ENCODE measurements at regions not wholly inside any gene's neighbourhood (a gene's known extent, or its start where the extent isn't known, plus 50 kb on each side); places are given as distances from the start of the nearest gene placed in this dataset.
A peak's percentile ranks its signal among the peaks of the same experiment; 100 is the strongest.
"Not testable (repeated sequence)": the region's sequence is repeated elsewhere in the genome, so short reads cannot be mapped to it uniquely, and the experiment has no call there.

- DNase-seq = peak in 1 of 2 donors; percentile 5
Measured at GRCh38 chr1:98119796-98120195, 199.0 kb upstream of the DPYD start.

GRCh38 chr1:98113811-98114210, 193.0 kb upstream of the DPYD start:
- DNase-seq = no peak

GRCh38 chr1:98112626-98113025, 191.8 kb upstream of the DPYD start:
- no peak for DNase-seq

- DNase-seq = no peak
Measured at GRCh38 chr1:98110674-98111073, 189.8 kb upstream of the DPYD start.

- not testable (repeated sequence) for DNase-seq
Measured at GRCh38 chr1:98108378-98108777, 187.5 kb upstream of the DPYD start.

GRCh38 chr1:98107256-98107655, 186.4 kb upstream of the DPYD start:
- no peak for DNase-seq

GRCh38 chr1:98104289-98104688, 183.5 kb upstream of the DPYD start:
- DNase-seq = peak; percentile 34 to 62

GRCh38 chr1:98103617-98104285, 182.9 kb upstream of the DPYD start:
- no peak for DNase-seq

- no peak for DNase-seq
Measured at GRCh38 chr1:98102345-98103030, 181.7 kb upstream of the DPYD start.

- DNase-seq = no peak
Measured at GRCh38 chr1:98101364-98101763, 180.5 kb upstream of the DPYD start.

GRCh38 chr1:98099501-98099900, 178.7 kb upstream of the DPYD start:
- DNase-seq = no peak

GRCh38 chr1:98098473-98098872, 177.6 kb upstream of the DPYD start:
- no peak for DNase-seq

- no peak for DNase-seq
Measured at GRCh38 chr1:98090351-98090750, 169.5 kb upstream of the DPYD start.

GRCh38 chr1:98088381-98088780, 167.5 kb upstream of the DPYD start:
- DNase-seq = no peak

- DNase-seq = no peak
Measured at GRCh38 chr1:98086796-98087441, 166.1 kb upstream of the DPYD start.

- DNase-seq = no peak
Measured at GRCh38 chr1:98086156-98086555, 165.3 kb upstream of the DPYD start.

- no peak for DNase-seq
Measured at GRCh38 chr1:98084188-98084587, 163.4 kb upstream of the DPYD start.

GRCh38 chr1:98081944-98082343, 161.1 kb upstream of the DPYD start:
- no peak for DNase-seq

- DNase-seq = no peak
Measured at GRCh38 chr1:98078596-98078995, 157.8 kb upstream of the DPYD start.

- DNase-seq = no peak
Measured at GRCh38 chr1:98077691-98078090, 156.9 kb upstream of the DPYD start.

GRCh38 chr1:98075626-98076025, 154.8 kb upstream of the DPYD start:
- DNase-seq = no peak

GRCh38 chr1:98073823-98074222, 153.0 kb upstream of the DPYD start:
- no peak for DNase-seq

- DNase-seq = no peak
Measured at GRCh38 chr1:98073106-98073505, 152.3 kb upstream of the DPYD start.
